GM12873 (cell line): ENCODE measurements at regions not wholly inside any gene's neighbourhood (a gene's known extent, or its start where the extent isn't known, plus 50 kb on each side); places are given as distances from the start of the nearest gene placed in this dataset.

Experiments used
- CTCF ChIP-seq: IDR thresholded peaks from 2 replicates; pipeline ENCODE4 v1.5.1; 2012; ENCODE audit warnings: low read depth, mild to moderate bottlenecking, moderate library complexity, low read length, control low read depth; ENCODE audit not compliant: insufficient read depth; ENCODE audit errors: missing control alignments

- no peak for TF ChIP-seq CTCF
These were observed 150.9 kb upstream of the WSCD2 start for GRCh38 chr12:107978201-107978600.

- TF ChIP-seq CTCF = no peak
These were observed 150.4 kb upstream of the WSCD2 start for GRCh38 chr12:107978641-107979040.

- TF ChIP-seq CTCF = no peak
These were observed 145.2 kb upstream of the WSCD2 start for GRCh38 chr12:107983756-107984472.

GRCh38 chr12:107984973-107985372, 144.1 kb upstream of the WSCD2 start:
- no peak for TF ChIP-seq CTCF

GRCh38 chr12:107986183-107986582, 142.9 kb upstream of the WSCD2 start:
- TF ChIP-seq CTCF = no peak

- peak; percentile 58 for TF ChIP-seq CTCF
These were observed 138.8 kb upstream of the WSCD2 start for GRCh38 chr12:107990325-107990724.

- TF ChIP-seq CTCF = no peak
These were observed 137.1 kb upstream of the WSCD2 start for GRCh38 chr12:107992029-107992428.
